ENCODE measurements at regions not wholly inside any gene's neighbourhood (a gene's known extent, or its start where the extent isn't known, plus 50 kb on each side); places are given as distances from the start of the nearest gene placed in this dataset.
"Not testable (repeated sequence)": the region's sequence is repeated elsewhere in the genome, so short reads cannot be mapped to it uniquely, and the experiment has no call there.

GRCh38 chr12:83451189-83451588 lies 764.5 kb downstream of the TMTC2 start:
- Histone ChIP-seq H3K27me3 (ENCODE audit: control insufficient read depth, insufficient read depth, low read length) (no peaks in the 10 kb centered on the region), H3K27ac (ENCODE audit: low read length) (no peak overlapping the region), H3K4me1 (ENCODE audit: control insufficient read depth, insufficient read depth, low read length) (no peaks in the 10 kb centered on the region), H3K4me3 (ENCODE audit: low read length) (no peak overlapping the region), H3K36me3 (ENCODE audit: control insufficient read depth, insufficient read depth, low read length) (no peaks in the 10 kb centered on the region), H3K9me3 (ENCODE audit: control insufficient read depth, insufficient read depth, low read length) (no peaks in the 10 kb centered on the region)
- DNase-seq (ENCODE audit: low read depth, low spot score): no peak
- no CpG with 5 or more reads among the region's 2 CpGs for WGBS (ENCODE audit: insufficient coverage, insufficient read length)

DNA sequence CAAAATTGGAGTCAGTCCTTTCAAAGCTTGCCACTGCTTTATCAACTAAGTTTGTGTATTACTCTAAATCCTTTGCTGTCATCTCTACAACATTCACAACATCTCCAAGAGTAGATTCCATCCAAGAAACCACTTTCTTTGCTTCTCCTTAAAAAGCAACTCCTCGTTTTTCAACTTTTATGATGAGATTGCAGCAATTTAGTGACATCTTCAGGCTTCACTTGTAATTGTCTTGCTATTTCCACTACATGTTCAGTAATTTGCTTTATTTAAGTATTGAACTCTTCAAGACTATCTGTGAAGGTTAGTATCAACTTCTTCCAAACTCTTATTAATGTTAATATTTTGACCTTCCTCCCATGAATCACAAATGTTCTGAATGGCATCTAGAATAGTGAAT lies 747.9 kb downstream of the TMTC2 start:
- Histone ChIP-seq H3K27me3 (ENCODE audit: control insufficient read depth, insufficient read depth, low read length) (no peaks in the 10 kb centered on the region), H3K27ac (ENCODE audit: low read length) (no peak overlapping the region), H3K4me3 (ENCODE audit: low read length) (no peak overlapping the region), H3K9me3 (ENCODE audit: control insufficient read depth, insufficient read depth, low read length) (no peaks in the 10 kb centered on the region), H3K36me3 (ENCODE audit: control insufficient read depth, insufficient read depth, low read length) (no peaks in the 10 kb centered on the region), H3K4me1 (ENCODE audit: control insufficient read depth, insufficient read depth, low read length) (no peaks in the 10 kb centered on the region)
- no CpG with 5 or more reads among the region's 1 CpG for WGBS (ENCODE audit: insufficient coverage, insufficient read length)
- DNase-seq (ENCODE audit: low read depth, low spot score): no peak

GRCh38 chr12:83432176-83432719 lies 745.5 kb downstream of the TMTC2 start:
- Histone ChIP-seq H3K9me3 (ENCODE audit: control insufficient read depth, insufficient read depth, low read length) (no peaks in the 10 kb centered on the region), H3K27ac (ENCODE audit: low read length) (no peak overlapping the region), H3K27me3 (ENCODE audit: control insufficient read depth, insufficient read depth, low read length) (no peaks in the 10 kb centered on the region), H3K4me1 (ENCODE audit: control insufficient read depth, insufficient read depth, low read length) (no peaks in the 10 kb centered on the region), H3K4me3 (ENCODE audit: low read length) (no peak overlapping the region), H3K36me3 (ENCODE audit: control insufficient read depth, insufficient read depth, low read length) (no peaks in the 10 kb centered on the region)
- DNase-seq (ENCODE audit: low read depth, low spot score): no peak
- no CpG with 5 or more reads among the region's 3 CpGs for WGBS (ENCODE audit: insufficient coverage, insufficient read length)

GRCh38 chr12:83427586-83428136 lies 741.0 kb downstream of the TMTC2 start:
- not testable (repeated sequence) for DNase-seq (ENCODE audit: low read depth, low spot score); H3K9me3 ChIP-seq (ENCODE audit: control insufficient read depth, insufficient read depth, low read length); H3K27me3 ChIP-seq (ENCODE audit: control insufficient read depth, insufficient read depth, low read length); H3K27ac ChIP-seq (ENCODE audit: low read length); H3K36me3 ChIP-seq (ENCODE audit: control insufficient read depth, insufficient read depth, low read length); H3K4me3 ChIP-seq (ENCODE audit: low read length); H3K4me1 ChIP-seq (ENCODE audit: control insufficient read depth, insufficient read depth, low read length)
- WGBS (ENCODE audit: insufficient coverage, insufficient read length): no CpG with 5 or more reads among the region's 2 CpGs

GRCh38 chr12:83414981-83415380 lies 728.3 kb downstream of the TMTC2 start:
- no peak for DNase-seq (ENCODE audit: low read depth, low spot score)
- no CpG with 5 or more reads among the region's 3 CpGs for WGBS (ENCODE audit: insufficient coverage, insufficient read length)
- Histone ChIP-seq H3K4me1 (ENCODE audit: control insufficient read depth, insufficient read depth, low read length) (no peaks in the 10 kb centered on the region), H3K9me3 (ENCODE audit: control insufficient read depth, insufficient read depth, low read length) (no peaks in the 10 kb centered on the region), H3K27me3 (ENCODE audit: control insufficient read depth, insufficient read depth, low read length) (no peaks in the 10 kb centered on the region), H3K27ac (ENCODE audit: low read length) (no peak overlapping the region), H3K36me3 (ENCODE audit: control insufficient read depth, insufficient read depth, low read length) (no peaks in the 10 kb centered on the region), H3K4me3 (ENCODE audit: low read length) (no peak overlapping the region)

- WGBS (ENCODE audit: insufficient coverage, insufficient read length): no CpG with 5 or more reads among the region's 2 CpGs
- no peaks in the 10 kb centered on the region for H3K9me3 ChIP-seq (ENCODE audit: control insufficient read depth, insufficient read depth, low read length)
- H3K27me3 ChIP-seq (ENCODE audit: control insufficient read depth, insufficient read depth, low read length): no peaks in the 10 kb centered on the region
- no peak overlapping the region for H3K4me3 ChIP-seq (ENCODE audit: low read length)
- no peaks in the 10 kb centered on the region for H3K36me3 ChIP-seq (ENCODE audit: control insufficient read depth, insufficient read depth, low read length)
- no peaks in the 10 kb centered on the region for H3K4me1 ChIP-seq (ENCODE audit: control insufficient read depth, insufficient read depth, low read length)
- no peak overlapping the region for H3K27ac ChIP-seq (ENCODE audit: low read length)
- DNase-seq (ENCODE audit: low read depth, low spot score): no peak
Measured at GRCh38 chr12:83408851-83409250, 722.1 kb downstream of the TMTC2 start.

GRCh38 chr12:83408146-83408545 lies 721.4 kb downstream of the TMTC2 start:
- no peaks in the 10 kb centered on the region for H3K4me1 ChIP-seq (ENCODE audit: control insufficient read depth, insufficient read depth, low read length)
- no peaks in the 10 kb centered on the region for H3K27me3 ChIP-seq (ENCODE audit: control insufficient read depth, insufficient read depth, low read length)
- DNase-seq (ENCODE audit: low read depth, low spot score): no peak
- H3K9me3 ChIP-seq (ENCODE audit: control insufficient read depth, insufficient read depth, low read length): no peaks in the 10 kb centered on the region
- WGBS (ENCODE audit: insufficient coverage, insufficient read length): 100% methylated on average over 1 of the region's 2 CpGs
- H3K4me3 ChIP-seq (ENCODE audit: low read length): no peak overlapping the region
- H3K36me3 ChIP-seq (ENCODE audit: control insufficient read depth, insufficient read depth, low read length): no peaks in the 10 kb centered on the region
- H3K27ac ChIP-seq (ENCODE audit: low read length): no peak overlapping the region

- no peak for DNase-seq (ENCODE audit: low read depth, low spot score)
- Histone ChIP-seq H3K9me3 (ENCODE audit: control insufficient read depth, insufficient read depth, low read length) (no peaks in the 10 kb centered on the region), H3K4me3 (ENCODE audit: low read length) (no peak overlapping the region), H3K27ac (ENCODE audit: low read length) (no peak overlapping the region), H3K27me3 (ENCODE audit: control insufficient read depth, insufficient read depth, low read length) (no peaks in the 10 kb centered on the region), H3K4me1 (ENCODE audit: control insufficient read depth, insufficient read depth, low read length) (no peaks in the 10 kb centered on the region), H3K36me3 (ENCODE audit: control insufficient read depth, insufficient read depth, low read length) (no peaks in the 10 kb centered on the region)
- no CpG with 5 or more reads among the region's 3 CpGs for WGBS (ENCODE audit: insufficient coverage, insufficient read length)
Measured at GRCh38 chr12:83404521-83404920, 717.8 kb downstream of the TMTC2 start.

DNA sequence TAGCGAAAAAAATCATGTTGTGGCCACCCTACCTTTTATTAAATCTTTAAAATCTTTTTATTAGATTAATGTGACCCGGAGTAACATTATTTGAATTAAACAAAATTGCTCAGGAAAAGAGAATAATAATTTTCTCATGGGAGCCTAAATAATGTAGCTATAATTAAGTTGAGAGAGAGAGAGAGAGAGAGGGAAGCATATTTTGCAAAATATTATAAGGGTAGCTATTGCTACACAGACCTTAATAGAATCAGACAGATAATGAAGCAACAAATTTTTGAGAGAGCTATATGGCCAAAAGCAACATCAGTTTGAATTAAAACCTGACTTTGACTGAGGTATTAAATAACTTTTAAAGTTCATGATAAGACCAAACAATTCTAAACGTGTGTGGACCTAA lies 703.5 kb downstream of the TMTC2 start:
- DNase-seq (ENCODE audit: low read depth, low spot score): no peak
- H3K27me3 ChIP-seq (ENCODE audit: control insufficient read depth, insufficient read depth, low read length): no peaks in the 10 kb centered on the region
- H3K27ac ChIP-seq (ENCODE audit: low read length): no peak overlapping the region
- H3K9me3 ChIP-seq (ENCODE audit: control insufficient read depth, insufficient read depth, low read length): no peaks in the 10 kb centered on the region
- no peak overlapping the region for H3K4me3 ChIP-seq (ENCODE audit: low read length)
- H3K4me1 ChIP-seq (ENCODE audit: control insufficient read depth, insufficient read depth, low read length): no peaks in the 10 kb centered on the region
- WGBS (ENCODE audit: insufficient coverage, insufficient read length): no CpG with 5 or more reads among the region's 3 CpGs
- no peaks in the 10 kb centered on the region for H3K36me3 ChIP-seq (ENCODE audit: control insufficient read depth, insufficient read depth, low read length)

DNA sequence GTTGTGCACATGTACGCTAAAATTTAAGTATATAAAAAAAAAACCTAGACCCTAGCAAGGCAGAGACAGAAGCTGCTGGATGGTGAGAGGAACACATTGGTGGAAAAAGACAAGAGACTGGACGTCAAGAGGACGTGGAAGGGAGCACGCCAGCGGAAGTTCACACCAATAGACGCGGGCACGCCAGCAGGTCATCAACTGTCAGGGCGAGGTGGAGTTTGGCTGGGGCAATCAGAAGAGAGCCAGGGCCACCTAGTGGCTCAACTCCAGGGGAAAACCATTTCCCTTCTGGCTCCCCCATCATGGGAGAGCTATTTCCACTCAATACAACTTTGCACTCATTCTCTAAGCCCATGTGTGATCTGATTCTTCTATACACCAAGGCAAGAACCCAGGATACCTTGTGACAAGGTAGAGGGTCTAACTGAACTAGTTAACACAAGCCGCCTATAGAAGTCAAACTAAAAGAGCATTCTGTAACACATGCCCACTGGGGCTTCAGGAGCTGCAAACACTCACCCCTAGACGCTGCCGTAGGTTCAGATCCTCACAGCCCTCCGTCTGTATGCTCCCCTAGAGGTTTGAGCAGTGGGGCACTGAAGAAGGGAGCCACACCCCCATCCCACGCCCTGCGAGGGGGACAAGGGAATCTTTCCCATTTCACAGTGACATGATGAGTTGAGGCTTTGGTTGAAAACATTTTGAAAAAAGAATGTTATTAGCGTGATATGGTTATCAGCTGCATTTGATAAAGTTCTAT lies 702.7 kb downstream of the TMTC2 start:
- WGBS (ENCODE audit: insufficient coverage, insufficient read length): 100% methylated on average over 1 of the region's 16 CpGs

DNA sequence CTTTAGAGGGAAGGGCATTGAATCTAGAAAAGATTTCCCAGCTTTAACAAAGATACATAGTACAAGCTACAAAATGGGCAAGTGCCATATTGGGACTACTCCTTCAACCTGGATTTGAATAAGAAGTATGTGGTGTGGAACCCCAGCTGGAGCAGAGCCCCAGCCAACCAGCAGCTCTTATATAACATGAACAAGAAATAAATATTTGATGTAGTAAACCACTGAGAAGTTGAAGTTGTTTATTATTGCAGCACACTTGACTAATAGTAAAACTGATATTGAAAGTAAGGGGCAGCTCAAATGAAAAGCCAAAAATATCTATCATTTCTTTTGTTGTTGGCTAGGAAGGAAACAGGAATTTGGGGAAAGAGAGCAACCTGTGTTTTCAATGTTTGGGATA lies 701.8 kb downstream of the TMTC2 start:
- Histone ChIP-seq H3K27ac (ENCODE audit: low read length) (no peak overlapping the region), H3K4me3 (ENCODE audit: low read length) (no peak overlapping the region), H3K36me3 (ENCODE audit: control insufficient read depth, insufficient read depth, low read length) (no peaks in the 10 kb centered on the region), H3K9me3 (ENCODE audit: control insufficient read depth, insufficient read depth, low read length) (no peaks in the 10 kb centered on the region), H3K27me3 (ENCODE audit: control insufficient read depth, insufficient read depth, low read length) (no peaks in the 10 kb centered on the region), H3K4me1 (ENCODE audit: control insufficient read depth, insufficient read depth, low read length) (no peaks in the 10 kb centered on the region)
- no peak for DNase-seq (ENCODE audit: low read depth, low spot score)

More for the DNA sequence above, 702.7 kb downstream of the TMTC2 start:
- no peaks in the 10 kb centered on the region for H3K9me3 ChIP-seq (ENCODE audit: control insufficient read depth, insufficient read depth, low read length)
- no peaks in the 10 kb centered on the region for H3K4me1 ChIP-seq (ENCODE audit: control insufficient read depth, insufficient read depth, low read length)
- no peak overlapping the region for H3K4me3 ChIP-seq (ENCODE audit: low read length)
- DNase-seq (ENCODE audit: low read depth, low spot score): peak; percentile 33
- H3K27ac ChIP-seq (ENCODE audit: low read length): no peak overlapping the region
- no peaks in the 10 kb centered on the region for H3K36me3 ChIP-seq (ENCODE audit: control insufficient read depth, insufficient read depth, low read length)
- H3K27me3 ChIP-seq (ENCODE audit: control insufficient read depth, insufficient read depth, low read length): no peaks in the 10 kb centered on the region

All from iPS DF 6.9 (cell line).